ENCODE measurements at regions not wholly inside any gene's neighbourhood (a gene's known extent, or its start where the extent isn't known, plus 50 kb on each side); places are given as distances from the start of the nearest gene placed in this dataset.
"Not testable (repeated sequence)": the region's sequence is repeated elsewhere in the genome, so short reads cannot be mapped to it uniquely, and the experiment has no call there.

- Histone ChIP-seq H3K4me3 (ENCODE audit: low read length) (no peak overlapping the region), H3K9me3 (ENCODE audit: control insufficient read depth, low read depth, low read length) (no peaks in the 10 kb centered on the region), H3K27ac (ENCODE audit: low read length) (no peak overlapping the region), H3K4me1 (ENCODE audit: control insufficient read depth, insufficient read depth, low read length) (no peaks in the 10 kb centered on the region), H3K36me3 (ENCODE audit: control insufficient read depth, insufficient read depth, low read length) (no peaks in the 10 kb centered on the region), H3K27me3 (ENCODE audit: control insufficient read depth, insufficient read depth, low read length) (no peaks in the 10 kb centered on the region)
- WGBS (ENCODE audit: insufficient coverage, low lambda C conversion rate): no CpG with 5 or more reads among the region's 3 CpGs
- DNase-seq: no peak
Observed at GRCh38 chrX:155757046-155757759, 123.9 kb upstream of the VAMP7 start.

- Histone ChIP-seq H3K36me3 (ENCODE audit: control insufficient read depth, insufficient read depth, low read length) (no peaks in the 10 kb centered on the region), H3K27ac (ENCODE audit: low read length) (no peak overlapping the region), H3K4me3 (ENCODE audit: low read length) (no peak overlapping the region), H3K27me3 (ENCODE audit: control insufficient read depth, insufficient read depth, low read length) (no peaks in the 10 kb centered on the region), H3K4me1 (ENCODE audit: control insufficient read depth, insufficient read depth, low read length) (no peaks in the 10 kb centered on the region), H3K9me3 (ENCODE audit: control insufficient read depth, low read depth, low read length) (no peaks in the 10 kb centered on the region)
- no peak for DNase-seq
Observed at GRCh38 chrX:155755706-155756337, 125.3 kb upstream of the VAMP7 start.

DNA sequence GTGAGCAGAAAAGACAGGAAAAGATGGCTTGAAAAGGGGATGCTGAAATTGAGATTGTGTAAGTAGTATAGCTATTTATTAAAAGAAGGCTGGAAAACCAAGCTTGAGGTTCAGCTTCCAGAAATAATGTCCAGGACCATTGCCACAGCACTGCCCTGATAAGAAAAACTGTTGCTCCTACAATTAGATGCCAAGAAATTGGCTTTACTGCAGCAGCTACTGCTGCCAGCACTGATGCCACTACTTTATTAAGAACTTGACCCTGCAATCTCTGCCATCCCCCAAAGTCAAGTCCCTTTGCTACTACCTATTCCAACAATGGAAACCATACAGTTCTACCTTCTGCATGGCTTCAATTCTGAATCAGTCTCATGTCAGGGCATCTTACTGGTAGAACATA lies 130.0 kb upstream of the VAMP7 start:
- no peaks in the 10 kb centered on the region for H3K36me3 ChIP-seq (ENCODE audit: control insufficient read depth, insufficient read depth, low read length)

DNA sequence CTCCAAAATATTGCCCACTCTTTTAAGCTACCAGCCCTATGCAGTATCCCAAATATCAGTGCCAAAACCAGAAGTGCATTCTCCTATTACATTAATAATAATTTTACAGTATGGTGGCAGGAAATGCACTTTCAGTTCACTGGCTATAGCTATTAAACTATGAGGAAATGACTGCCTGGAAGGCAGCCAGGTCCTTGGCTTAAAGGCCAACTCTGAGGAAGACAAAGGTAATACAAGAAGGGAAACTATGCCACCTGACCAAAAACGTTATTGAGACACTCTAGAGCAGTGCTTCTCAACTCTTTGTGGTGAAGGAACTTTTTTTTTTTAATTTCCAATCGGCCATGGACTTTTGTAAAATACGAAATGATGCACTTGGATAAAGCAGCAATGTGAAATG lies 133.6 kb upstream of the VAMP7 start:
- Histone ChIP-seq H3K27me3 (ENCODE audit: control insufficient read depth, insufficient read depth, low read length) (no peaks in the 10 kb centered on the region), H3K36me3 (ENCODE audit: control insufficient read depth, insufficient read depth, low read length) (no peaks in the 10 kb centered on the region), H3K9me3 (ENCODE audit: control insufficient read depth, low read depth, low read length) (no peaks in the 10 kb centered on the region), H3K4me3 (ENCODE audit: low read length) (no peak overlapping the region), H3K4me1 (ENCODE audit: control insufficient read depth, insufficient read depth, low read length) (peaks cover 10% of the 10 kb centered on the region), H3K27ac (ENCODE audit: low read length) (no peak overlapping the region)
- peak; percentile 57 to 78 for DNase-seq
- 40% methylated on average over 2 of the region's 3 CpGs for WGBS (ENCODE audit: insufficient coverage, low lambda C conversion rate)

More for the DNA sequence above, 130.0 kb upstream of the VAMP7 start:
- H3K4me1 ChIP-seq (ENCODE audit: control insufficient read depth, insufficient read depth, low read length): no peaks in the 10 kb centered on the region
- no peak overlapping the region for H3K4me3 ChIP-seq (ENCODE audit: low read length)
- no peak overlapping the region for H3K27ac ChIP-seq (ENCODE audit: low read length)
- H3K9me3 ChIP-seq (ENCODE audit: control insufficient read depth, low read depth, low read length): no peaks in the 10 kb centered on the region
- DNase-seq: no peak
- no peaks in the 10 kb centered on the region for H3K27me3 ChIP-seq (ENCODE audit: control insufficient read depth, insufficient read depth, low read length)

GRCh38 chrX:155745792-155746191 lies 133.0 kb upstream of the TMLHE start:
- DNase-seq: peak; percentile 54 to 76
- Histone ChIP-seq H3K27me3 (ENCODE audit: control insufficient read depth, insufficient read depth, low read length) (no peaks in the 10 kb centered on the region), H3K27ac (ENCODE audit: low read length) (peak overlapping the region; percentile 48), H3K4me3 (ENCODE audit: low read length) (no peak overlapping the region), H3K9me3 (ENCODE audit: control insufficient read depth, low read depth, low read length) (no peaks in the 10 kb centered on the region), H3K4me1 (ENCODE audit: control insufficient read depth, insufficient read depth, low read length) (peaks cover 10% of the 10 kb centered on the region), H3K36me3 (ENCODE audit: control insufficient read depth, insufficient read depth, low read length) (no peaks in the 10 kb centered on the region)
- no CpG with 5 or more reads among the region's 2 CpGs for WGBS (ENCODE audit: insufficient coverage, low lambda C conversion rate)

DNA sequence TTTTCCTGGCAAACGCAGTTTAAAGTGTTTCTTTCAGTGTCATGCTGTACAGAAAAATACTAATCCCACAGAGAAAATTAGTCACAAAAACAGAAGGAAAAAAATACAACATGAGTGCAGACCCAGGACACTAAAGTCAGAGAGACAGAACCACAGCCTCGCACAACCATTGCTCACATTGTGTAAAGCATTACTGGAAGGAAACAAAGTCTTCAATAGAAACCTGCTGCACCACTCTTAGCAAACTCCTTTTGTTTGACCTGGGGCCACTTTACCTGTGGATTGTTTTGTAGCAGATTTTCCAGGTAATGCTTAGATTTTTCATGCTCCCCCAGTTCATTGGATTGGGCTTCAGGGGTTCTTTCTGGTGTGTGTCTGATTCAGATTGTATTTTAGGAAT lies 131.8 kb upstream of the TMLHE start:
- Histone ChIP-seq H3K4me3 (ENCODE audit: low read length) (no peak overlapping the region), H3K36me3 (ENCODE audit: control insufficient read depth, insufficient read depth, low read length) (no peaks in the 10 kb centered on the region), H3K27me3 (ENCODE audit: control insufficient read depth, insufficient read depth, low read length) (no peaks in the 10 kb centered on the region), H3K27ac (ENCODE audit: low read length) (peak overlapping the region; percentile 20), H3K9me3 (ENCODE audit: control insufficient read depth, low read depth, low read length) (no peaks in the 10 kb centered on the region), H3K4me1 (ENCODE audit: control insufficient read depth, insufficient read depth, low read length) (peaks cover 10% of the 10 kb centered on the region)
- WGBS (ENCODE audit: insufficient coverage, low lambda C conversion rate): 57% methylated on average over 1 of the region's 2 CpGs
- DNase-seq: peak in 1 of 2 donors; percentile 45

DNA sequence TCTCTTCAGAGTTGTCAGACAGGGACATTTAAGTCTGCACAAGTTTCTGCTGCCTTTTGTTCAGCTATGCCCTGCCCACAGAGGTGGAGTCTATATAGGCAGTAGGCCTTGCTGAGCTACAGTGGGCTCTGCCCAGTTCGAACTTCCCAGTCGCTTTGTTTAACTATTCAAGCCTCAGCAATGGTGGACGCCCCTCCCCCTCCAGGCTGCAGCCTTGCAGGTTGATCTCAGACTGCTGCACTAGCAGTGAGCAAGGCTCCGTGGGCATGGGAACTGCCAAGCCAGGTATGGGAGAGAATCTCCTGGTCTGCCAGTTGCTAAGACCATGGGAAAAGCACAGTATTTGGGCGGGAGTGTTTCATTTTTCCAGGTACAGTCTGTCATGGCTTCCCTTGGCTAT lies 115.6 kb upstream of the TMLHE start:
- no CpG with 5 or more reads among the region's 5 CpGs for WGBS (ENCODE audit: insufficient coverage, low lambda C conversion rate)
- H3K36me3 ChIP-seq (ENCODE audit: control insufficient read depth, insufficient read depth, low read length): not testable (repeated sequence)

DNA sequence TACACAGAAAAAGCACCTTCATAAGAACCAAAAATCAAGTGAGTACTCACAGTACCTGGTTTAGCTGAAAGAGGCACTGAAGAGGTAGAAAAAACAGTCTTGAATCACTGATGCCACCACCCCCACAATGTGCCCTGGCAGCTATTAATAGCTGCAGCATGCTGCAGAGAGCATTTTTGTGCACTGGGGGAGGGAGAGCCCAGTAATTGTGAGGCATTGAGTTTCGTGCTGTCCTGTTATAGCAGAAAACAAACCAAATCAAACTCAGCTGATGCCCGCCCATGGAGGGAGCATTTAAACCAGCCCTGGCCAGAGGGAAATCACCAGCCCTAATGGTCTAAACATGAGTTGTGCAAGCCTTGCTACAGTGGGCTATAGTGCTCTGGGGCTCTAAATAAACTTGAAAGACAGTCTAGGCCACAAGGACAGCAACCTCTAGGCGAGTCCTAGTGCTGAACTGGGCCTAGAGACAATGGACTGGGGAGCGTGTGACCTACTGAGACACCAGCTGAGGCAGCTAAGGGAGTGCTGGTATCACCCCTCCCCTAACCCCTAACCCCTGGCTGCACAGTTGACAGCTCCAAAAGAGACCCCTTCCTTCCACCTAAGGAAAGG lies 106.3 kb upstream of the TMLHE start:
- Histone ChIP-seq H3K9me3 (ENCODE audit: control insufficient read depth, low read depth, low read length) (no peaks in the 10 kb centered on the region), H3K4me3 (ENCODE audit: low read length) (no peak overlapping the region), H3K27me3 (ENCODE audit: control insufficient read depth, insufficient read depth, low read length) (no peaks in the 10 kb centered on the region), H3K36me3 (ENCODE audit: control insufficient read depth, insufficient read depth, low read length) (no peaks in the 10 kb centered on the region), H3K4me1 (ENCODE audit: control insufficient read depth, insufficient read depth, low read length) (no peaks in the 10 kb centered on the region), H3K27ac (ENCODE audit: low read length) (no peak overlapping the region)
- no peak for DNase-seq
- WGBS (ENCODE audit: insufficient coverage, low lambda C conversion rate): no CpG with 5 or more reads among the region's 4 CpGs

More for the DNA sequence above, 115.6 kb upstream of the TMLHE start:
- H3K9me3 ChIP-seq (ENCODE audit: control insufficient read depth, low read depth, low read length); H3K27ac ChIP-seq (ENCODE audit: low read length); DNase-seq; H3K27me3 ChIP-seq (ENCODE audit: control insufficient read depth, insufficient read depth, low read length); H3K4me1 ChIP-seq (ENCODE audit: control insufficient read depth, insufficient read depth, low read length); H3K4me3 ChIP-seq (ENCODE audit: low read length): not testable (repeated sequence)

DNA sequence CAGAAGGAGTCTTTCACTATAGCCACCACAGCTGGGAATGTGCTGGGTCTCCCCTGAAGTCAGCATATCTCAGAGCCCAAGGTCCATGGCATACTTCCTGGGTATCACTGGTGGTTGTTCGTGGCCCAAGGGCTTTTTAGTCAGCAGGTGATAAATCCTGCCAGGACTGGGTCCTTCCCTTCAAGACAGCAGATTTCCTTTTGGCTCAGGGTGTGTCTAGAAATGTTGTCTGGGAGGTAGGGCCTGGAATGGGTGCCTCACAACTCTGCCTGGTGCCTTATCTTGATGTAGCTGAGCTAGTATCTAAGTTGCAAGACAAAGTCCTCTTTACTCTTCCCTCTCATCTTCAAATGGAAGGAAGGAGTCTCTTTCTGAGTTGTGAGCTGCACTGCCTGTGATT lies 102.4 kb upstream of the TMLHE start:
- Histone ChIP-seq H3K9me3 (ENCODE audit: control insufficient read depth, low read depth, low read length) (no peaks in the 10 kb centered on the region), H3K36me3 (ENCODE audit: control insufficient read depth, insufficient read depth, low read length) (no peaks in the 10 kb centered on the region), H3K4me3 (ENCODE audit: low read length) (no peak overlapping the region), H3K27ac (ENCODE audit: low read length) (peak overlapping the region; percentile 16), H3K4me1 (ENCODE audit: control insufficient read depth, insufficient read depth, low read length) (no peaks in the 10 kb centered on the region), H3K27me3 (ENCODE audit: control insufficient read depth, insufficient read depth, low read length) (no peaks in the 10 kb centered on the region)
- WGBS (ENCODE audit: insufficient coverage, low lambda C conversion rate): no CpG with 5 or more reads among the region's 1 CpG
- peak; percentile 26 to 57 for DNase-seq

GRCh38 chrX:155695419-155695818 lies 82.7 kb upstream of the TMLHE start:
- Histone ChIP-seq H3K4me1 (ENCODE audit: control insufficient read depth, insufficient read depth, low read length) (no peaks in the 10 kb centered on the region), H3K9me3 (ENCODE audit: control insufficient read depth, low read depth, low read length) (no peaks in the 10 kb centered on the region), H3K4me3 (ENCODE audit: low read length) (no peak overlapping the region), H3K27me3 (ENCODE audit: control insufficient read depth, insufficient read depth, low read length) (no peaks in the 10 kb centered on the region), H3K36me3 (ENCODE audit: control insufficient read depth, insufficient read depth, low read length) (no peaks in the 10 kb centered on the region), H3K27ac (ENCODE audit: low read length) (no peak overlapping the region)
- WGBS (ENCODE audit: insufficient coverage, low lambda C conversion rate): 100% methylated on average over 1 of the region's 1 CpG
- no peak for DNase-seq

DNA sequence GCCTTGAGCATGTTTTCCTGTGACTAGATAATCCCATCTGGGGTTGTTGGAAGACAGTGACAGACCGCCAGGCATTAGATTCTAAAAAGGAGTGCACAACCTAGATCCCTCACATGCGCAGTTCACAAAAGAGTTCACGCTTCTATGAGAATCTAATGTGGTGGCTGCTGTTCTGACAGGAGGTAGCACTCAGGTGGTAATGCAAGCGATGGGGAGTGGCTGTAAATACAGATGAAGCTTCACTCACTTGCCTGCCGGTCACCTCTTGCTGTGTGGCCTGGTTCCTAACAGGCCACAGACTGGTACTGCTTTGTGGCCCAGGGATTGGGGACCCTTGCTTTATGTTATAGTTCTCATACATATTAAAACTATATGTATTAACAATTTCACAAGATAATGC lies 81.9 kb upstream of the TMLHE start:
- no peak overlapping the region for H3K4me3 ChIP-seq (ENCODE audit: low read length)

More for the DNA sequence above, 81.9 kb upstream of the TMLHE start:
- Histone ChIP-seq H3K9me3 (ENCODE audit: control insufficient read depth, low read depth, low read length) (no peaks in the 10 kb centered on the region), H3K36me3 (ENCODE audit: control insufficient read depth, insufficient read depth, low read length) (no peaks in the 10 kb centered on the region), H3K4me1 (ENCODE audit: control insufficient read depth, insufficient read depth, low read length) (no peaks in the 10 kb centered on the region), H3K27ac (ENCODE audit: low read length) (no peak overlapping the region), H3K27me3 (ENCODE audit: control insufficient read depth, insufficient read depth, low read length) (no peaks in the 10 kb centered on the region)
- no peak for DNase-seq
- WGBS (ENCODE audit: insufficient coverage, low lambda C conversion rate): no CpG with 5 or more reads among the region's 5 CpGs

Measured in large intestine (tissue), 3 donors.